Lower lobe of right lung (tissue), 2 donors: ENCODE measurements at regions not wholly inside any gene's neighbourhood (a gene's known extent, or its start where the extent isn't known, plus 50 kb on each side); places are given as distances from the start of the nearest gene placed in this dataset.
"Not testable (repeated sequence)": the region's sequence is repeated elsewhere in the genome, so short reads cannot be mapped to it uniquely, and the experiment has no call there.

Experiments used
- ATAC-seq, 2 donors: fragments of 200-7000 bp; cut with Tn5 transposase; one replicate each; pipeline ENCODE4 v1.9.1; 2020 to 2022; ENCODE audit warnings: mild to moderate bottlenecking in 2 of 2, moderate library complexity in 2 of 2
- DNase-seq: peaks from one replicate; pipeline ENCODE4 v3.0.0-alpha.2; 2020
- H3K27ac ChIP-seq: fragments of 200-600 bp; one replicate; pipeline ENCODE4 v1.8.0; 2022
- H3K27me3 ChIP-seq: fragments of 200-600 bp; one replicate; pipeline ENCODE4 v1.8.0; 2022; ENCODE audit warnings: low read depth
- H3K36me3 ChIP-seq: fragments of 200-600 bp; one replicate; pipeline ENCODE4 v1.8.0; 2022; ENCODE audit warnings: mild to moderate bottlenecking
- H3K4me1 ChIP-seq: fragments of 200-600 bp; one replicate; pipeline ENCODE4 v1.8.0; 2022
- H3K4me3 ChIP-seq: fragments of 200-600 bp; one replicate; pipeline ENCODE4 v1.8.0; 2022; ENCODE audit warnings: mild to moderate bottlenecking
- H3K9me3 ChIP-seq: fragments of 200-600 bp; one replicate; pipeline ENCODE4 v1.8.0; 2022
- CTCF ChIP-seq: fragments of 200-600 bp; IDR thresholded peaks from one replicate; pipeline ENCODE4 v1.8.0; 2022; ENCODE audit warnings: antibody characterized with exemption, mild to moderate bottlenecking
- intact Hi-C: fragments of 100-400 bp; cut with DNase I; formaldehyde crosslinking; loops from one replicate; pipeline ENCODE4 v1.11.0; 2022
- donor health status: DM: no; HTN: yes; CAD: no; lungs with severe emphysema.

- Histone ChIP-seq H3K36me3 (no peaks in the 10 kb centered on the region), H3K9me3 (no peaks in the 10 kb centered on the region), H3K4me1 (no peaks in the 10 kb centered on the region), H3K27ac (no peak overlapping the region), H3K4me3 (no peak overlapping the region), H3K27me3 (no peaks in the 10 kb centered on the region)
- intact Hi-C loops = no loop called here
- DNase-seq = no peak
- no peak for ATAC-seq
- TF ChIP-seq CTCF = no peak
Observed at GRCh38 chr10:64690194-64690593, 1169.0 kb downstream of the REEP3 start.

GRCh38 chr10:64699244-64699643, 1178.0 kb downstream of the REEP3 start:
- H3K36me3 ChIP-seq = no peaks in the 10 kb centered on the region
- no peak overlapping the region for H3K4me3 ChIP-seq
- intact Hi-C loops = no loop called here
- no peak for TF ChIP-seq CTCF
- H3K27me3 ChIP-seq = no peaks in the 10 kb centered on the region
- DNase-seq (no peak), ATAC-seq (no peak)
- H3K9me3 ChIP-seq = no peaks in the 10 kb centered on the region
- H3K27ac ChIP-seq = no peak overlapping the region
- H3K4me1 ChIP-seq = no peaks in the 10 kb centered on the region

- H3K27me3 ChIP-seq, H3K4me1 ChIP-seq, H3K36me3 ChIP-seq, DNase-seq, H3K27ac ChIP-seq, ATAC-seq, intact Hi-C loops, H3K4me3 ChIP-seq, H3K9me3 ChIP-seq: not testable (repeated sequence)
Observed at GRCh38 chr10:64702086-64702485, 1180.9 kb downstream of the REEP3 start.

GRCh38 chr10:64708884-64709681, 1187.9 kb downstream of the REEP3 start:
- no peak for TF ChIP-seq CTCF
- no peaks in the 10 kb centered on the region for H3K9me3 ChIP-seq
- H3K27ac ChIP-seq = no peak overlapping the region
- ATAC-seq (no peak), DNase-seq (no peak)
- no peaks in the 10 kb centered on the region for H3K27me3 ChIP-seq
- no peak overlapping the region for H3K4me3 ChIP-seq
- no peaks in the 10 kb centered on the region for H3K36me3 ChIP-seq
- no peaks in the 10 kb centered on the region for H3K4me1 ChIP-seq
- intact Hi-C loops = no loop called here

GRCh38 chr10:64726466-64726865, 1205.3 kb downstream of the REEP3 start:
- TF ChIP-seq CTCF = no peak
- no peak overlapping the region for H3K4me3 ChIP-seq
- ATAC-seq = no peak
- no peaks in the 10 kb centered on the region for H3K36me3 ChIP-seq
- H3K4me1 ChIP-seq = no peaks in the 10 kb centered on the region
- intact Hi-C loops = no loop called here
- DNase-seq = no peak
- H3K27ac ChIP-seq = no peak overlapping the region
- no peaks in the 10 kb centered on the region for H3K9me3 ChIP-seq
- H3K27me3 ChIP-seq = no peaks in the 10 kb centered on the region

GRCh38 chr10:64731016-64731415, 1209.8 kb downstream of the REEP3 start:
- no peaks in the 10 kb centered on the region for H3K4me1 ChIP-seq
- DNase-seq = no peak
- no peaks in the 10 kb centered on the region for H3K9me3 ChIP-seq
- no peak overlapping the region for H3K27ac ChIP-seq
- H3K36me3 ChIP-seq = no peaks in the 10 kb centered on the region
- intact Hi-C loops = no loop called here
- no peak overlapping the region for H3K4me3 ChIP-seq
- TF ChIP-seq CTCF = no peak
- no peak for ATAC-seq
- H3K27me3 ChIP-seq = no peaks in the 10 kb centered on the region
